Stimulated activated CD8-positive, alpha-beta memory T cell treated with anti-CD3 and anti-CD28 coated beads, Interleukin-2, amount 100 ng/mL, for 48 hours (primary cell): ENCODE measurements at regions not wholly inside any gene's neighbourhood (a gene's known extent, or its start where the extent isn't known, plus 50 kb on each side); places are given as distances from the start of the nearest gene placed in this dataset.
"Not testable (repeated sequence)": the region's sequence is repeated elsewhere in the genome, so short reads cannot be mapped to it uniquely, and the experiment has no call there.

ENCODE experiments used
- DNase-seq, 2 donors: peaks; one replicate each; pipeline ENCODE4 v3.0.0-alpha.2; 2020; ENCODE audit warnings: low read depth in 2 of 2

GRCh38 chr2:109669731-109670130, 55.6 kb downstream of the SOWAHC start:
- DNase-seq: no peak

- DNase-seq: no peak
Observed at GRCh38 chr2:109670556-109671411, 56.6 kb downstream of the SOWAHC start.

GRCh38 chr2:109674894-109675534, 60.9 kb downstream of the SOWAHC start:
- DNase-seq: no peak

GRCh38 chr2:109675666-109676345, 61.6 kb downstream of the SOWAHC start:
- DNase-seq: no peak

DNA sequence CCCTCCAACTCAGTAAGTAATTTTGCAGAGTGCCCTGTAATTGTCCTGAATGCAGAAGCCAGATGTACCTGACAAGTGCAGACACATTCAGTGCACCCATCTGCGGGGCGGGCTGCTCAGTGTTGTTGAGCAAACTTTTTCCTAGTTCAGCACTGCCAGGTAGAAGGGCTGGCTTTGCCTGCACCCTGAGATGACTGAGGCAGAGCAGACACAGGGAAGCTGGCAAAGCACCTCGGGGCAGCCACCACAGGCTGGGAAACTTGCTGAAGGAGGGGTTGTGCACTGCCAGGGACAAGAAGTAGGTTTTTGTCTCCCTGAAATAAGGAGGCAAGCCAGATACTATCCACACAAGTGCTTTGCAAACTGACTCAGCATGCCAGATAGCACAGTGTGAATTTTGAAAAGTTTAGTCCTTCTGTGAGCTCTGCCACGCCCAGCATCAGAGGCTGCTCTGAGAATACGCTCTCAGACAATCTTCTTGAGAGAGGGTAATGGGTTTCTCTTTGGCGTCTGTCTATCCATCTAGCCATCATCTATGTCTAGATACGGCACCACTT, 62.3 kb downstream of the SOWAHC start:
- no peak for DNase-seq

DNA sequence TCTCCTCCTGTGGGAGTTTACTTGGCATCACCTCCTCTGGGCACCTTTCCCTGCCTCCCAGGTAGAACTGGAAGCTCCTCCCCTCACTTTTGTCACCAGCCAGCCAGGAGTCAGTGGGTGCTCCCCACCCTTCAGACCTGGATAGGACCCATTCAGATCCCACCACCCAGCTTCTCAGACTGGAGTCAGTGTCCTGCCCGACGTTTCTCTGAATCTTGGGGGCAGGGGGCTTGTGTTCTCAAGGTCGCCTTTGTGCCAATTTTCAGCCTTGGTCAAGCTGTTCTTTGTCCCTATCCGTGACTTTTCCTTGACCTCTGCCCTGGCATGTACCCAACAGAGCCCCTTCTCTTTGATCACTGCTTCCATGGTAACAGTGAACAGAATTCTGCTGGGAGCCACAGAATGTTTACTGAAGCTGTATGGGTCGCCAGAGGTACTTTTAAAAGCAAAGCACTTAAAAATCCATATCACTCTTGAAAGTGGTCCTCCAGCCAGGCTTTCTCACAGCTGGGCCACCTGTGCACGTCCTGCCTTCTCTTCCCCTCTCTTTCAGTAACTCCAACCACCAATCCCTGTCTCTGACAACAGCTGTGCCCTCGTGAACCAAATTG, 63.1 kb downstream of the SOWAHC start:
- DNase-seq: not testable (repeated sequence)

GRCh38 chr2:109677835-109678580, 63.8 kb downstream of the SOWAHC start:
- DNase-seq: no peak

- not testable (repeated sequence) for DNase-seq
Observed at GRCh38 chr2:109678724-109679201, 64.6 kb downstream of the SOWAHC start.

DNA sequence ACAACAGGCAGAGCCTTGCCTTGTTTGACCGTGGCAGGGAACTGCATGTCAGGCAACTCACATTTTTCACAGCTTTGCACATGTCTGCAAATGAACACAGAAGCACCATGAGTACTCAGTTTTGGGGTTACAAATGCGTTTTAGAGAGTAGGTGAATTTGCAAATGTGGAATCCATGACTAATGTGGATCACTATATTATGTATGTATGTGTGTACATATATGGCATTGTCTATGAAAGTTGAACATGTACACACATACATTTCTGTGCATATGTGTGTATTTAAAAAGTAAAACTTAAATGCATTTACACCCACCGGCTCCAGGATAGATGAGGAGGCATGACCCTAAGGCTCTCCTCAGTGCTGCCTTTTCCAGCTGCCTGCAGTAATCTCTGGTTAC, 65.1 kb downstream of the SOWAHC start:
- no peak for DNase-seq

DNA sequence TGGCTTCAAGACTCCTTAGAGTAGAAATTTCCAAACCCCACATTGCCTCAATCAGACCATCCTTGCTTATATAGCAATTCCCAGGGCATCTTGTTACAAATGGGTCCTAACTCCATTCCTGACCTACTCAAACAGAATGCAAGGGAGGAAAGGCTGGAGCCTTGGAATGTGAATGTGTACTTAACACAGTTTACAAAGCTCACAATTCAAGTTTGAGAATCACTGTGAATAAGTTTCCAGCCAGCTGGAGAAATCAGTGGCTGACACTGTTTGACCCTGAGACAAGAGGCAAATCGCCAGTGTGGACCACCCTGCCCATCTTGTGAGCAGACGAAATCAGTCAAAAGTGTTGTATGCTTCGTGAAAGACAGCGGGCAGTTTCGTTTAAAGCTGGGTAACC, 65.5 kb downstream of the SOWAHC start:
- DNase-seq: no peak

DNA sequence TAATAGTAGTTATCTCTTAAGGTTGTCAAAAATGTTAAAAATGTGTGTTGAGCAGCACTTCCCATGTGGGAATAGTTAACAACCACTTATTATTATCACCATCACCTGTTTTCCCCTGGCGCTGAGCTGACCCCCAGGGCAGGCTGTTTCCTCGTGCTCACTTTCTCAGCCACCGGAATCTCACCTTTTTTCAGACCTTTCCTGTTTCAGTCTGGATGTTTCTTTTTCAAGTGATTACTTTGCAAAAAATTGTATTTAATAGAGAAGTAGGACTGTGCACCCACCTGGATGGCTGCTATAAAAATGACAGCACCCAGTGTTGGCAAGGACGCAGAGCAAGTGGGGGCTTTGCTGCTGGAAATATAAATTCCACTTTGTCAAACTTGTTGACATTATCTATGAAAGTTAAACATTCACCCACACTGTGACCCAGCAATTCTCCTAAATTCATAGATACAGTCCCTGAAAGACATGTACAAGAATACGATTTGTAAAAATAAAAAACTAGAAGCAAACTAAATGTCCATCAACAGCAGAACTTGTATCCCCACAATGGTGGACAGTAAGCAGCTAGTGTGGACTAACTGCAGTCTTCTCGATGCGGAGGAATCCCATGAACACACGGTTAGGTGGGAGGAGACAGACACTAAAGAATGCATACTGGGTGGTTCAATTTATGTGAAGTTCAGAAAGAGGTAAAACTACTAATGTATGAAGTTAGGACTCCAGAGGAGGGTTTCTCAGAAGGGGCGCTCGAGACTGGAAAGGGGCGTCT, 66.5 kb downstream of the SOWAHC start:
- DNase-seq: no peak

DNA sequence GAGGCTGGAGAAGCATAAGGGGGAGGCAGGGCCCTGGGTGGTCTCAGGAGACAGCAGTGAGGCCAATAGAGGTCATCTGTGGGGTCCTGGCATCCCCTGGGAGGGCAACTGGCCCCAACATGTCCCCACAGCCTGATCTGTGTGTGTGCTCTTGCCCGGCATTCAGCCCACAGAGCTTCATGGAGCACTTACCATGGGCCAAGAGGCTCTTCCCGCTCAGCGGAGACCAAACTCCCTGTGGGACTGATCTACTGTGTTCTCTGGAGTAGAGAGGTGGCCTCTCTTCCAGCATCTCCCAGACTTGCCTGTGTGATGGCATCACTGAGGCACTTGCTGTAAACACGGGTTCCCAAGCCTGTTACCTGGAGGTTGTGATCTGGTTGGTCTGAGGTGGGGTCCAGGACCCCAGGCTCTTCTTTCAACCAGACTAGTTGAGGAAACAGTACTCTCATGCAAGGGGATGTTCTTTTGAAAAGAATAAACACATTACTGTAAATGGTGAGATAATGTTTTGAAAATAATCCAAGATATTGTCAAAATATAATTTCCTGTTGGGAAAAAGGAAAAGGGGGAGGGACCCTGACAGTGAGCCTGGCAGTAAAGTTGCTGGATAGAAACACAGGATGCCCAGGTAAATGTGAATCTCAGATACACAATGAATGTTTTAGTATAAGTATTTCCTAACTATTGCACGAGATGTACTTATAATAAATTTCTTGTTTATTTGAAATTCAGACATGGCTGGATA, 67.6 kb downstream of the SOWAHC start:
- no peak for DNase-seq

- no peak for DNase-seq
Observed at GRCh38 chr2:109683452-109683851, 69.3 kb downstream of the SOWAHC start.

DNA sequence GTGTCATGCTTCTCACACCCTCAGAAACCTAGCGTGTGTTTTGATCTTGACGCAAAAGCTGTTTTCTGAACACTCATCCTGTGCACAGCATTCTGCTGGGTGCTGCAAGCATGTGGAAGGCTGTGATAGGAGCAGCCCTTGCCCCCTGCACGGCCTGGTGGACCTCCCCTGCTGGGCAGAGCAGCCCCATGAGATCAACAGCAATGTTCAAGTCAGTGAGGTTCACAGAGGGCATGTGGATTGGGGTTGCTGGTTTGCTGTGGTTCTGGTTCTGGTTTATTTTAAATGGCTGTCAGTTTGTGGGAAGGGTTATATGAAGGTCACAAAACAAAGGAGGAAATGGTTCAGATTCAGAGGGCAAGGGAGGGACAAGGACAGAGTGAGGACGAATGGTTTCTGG, 71.3 kb downstream of the SOWAHC start:
- DNase-seq: no peak

GRCh38 chr2:109686921-109687320, 72.8 kb downstream of the SOWAHC start:
- no peak for DNase-seq

GRCh38 chr2:109689182-109689930, 75.2 kb downstream of the SOWAHC start:
- no peak for DNase-seq

GRCh38 chr2:109689973-109690372, 75.8 kb downstream of the SOWAHC start:
- DNase-seq: no peak

GRCh38 chr2:109690457-109690821, 76.3 kb downstream of the SOWAHC start:
- DNase-seq: no peak
